ENCODE measurements at regions not wholly inside any gene's neighbourhood (a gene's known extent, or its start where the extent isn't known, plus 50 kb on each side); places are given as distances from the start of the nearest gene placed in this dataset.
A peak's percentile ranks its signal among the peaks of the same experiment; 100 is the strongest.

GRCh38 chr9:4921449-4921848 is 63.6 kb upstream of the JAK2 start:
- in situ Hi-C loops (cut with MboI; ENCODE audit: low sequenced_read_pairs in 4 of 4): no loop called here
- Histone ChIP-seq H3K4me3 (no peak overlapping the region), H3K9me3 (no peaks in the 10 kb centered on the region), H3K4me1 (peaks cover 24 to 33% of the 10 kb centered on the region in 2 donors), H3K36me3 (no peaks in the 10 kb centered on the region), H3K27me3 (no peaks in the 10 kb centered on the region), H3K27ac (no peak overlapping the region)
- TF ChIP-seq CTCF (IDR thresholded peaks at IDR 0.05 in 4 of 5, conservative IDR thresholded peaks at IDR 0.05 in 1 of 5): no peak
- no peak for TF ChIP-seq POLR2A (IDR thresholded peaks at IDR 0.05)
- no peak for DNase-seq
- intact Hi-C loops (cut with DNase I; ENCODE audit: low total_unique reads): no loop called here
- no peak for ATAC-seq

GRCh38 chr9:4922101-4922500 is 63.0 kb upstream of the JAK2 start:
- TF ChIP-seq CTCF (IDR thresholded peaks at IDR 0.05 in 4 of 5, conservative IDR thresholded peaks at IDR 0.05 in 1 of 5) (no peak), POLR2A (IDR thresholded peaks at IDR 0.05) (no peak)
- H3K27me3 ChIP-seq: no peaks in the 10 kb centered on the region
- DNase-seq (no peak), ATAC-seq (no peak)
- no peaks in the 10 kb centered on the region for H3K9me3 ChIP-seq
- H3K4me3 ChIP-seq: no peak overlapping the region
- in situ Hi-C loops (cut with MboI; ENCODE audit: low sequenced_read_pairs in 4 of 4) (no loop called here), intact Hi-C loops (cut with DNase I; ENCODE audit: low total_unique reads) (no loop called here)
- peaks cover 31 to 40% of the 10 kb centered on the region in 2 donors for H3K4me1 ChIP-seq
- no peak overlapping the region for H3K27ac ChIP-seq
- H3K36me3 ChIP-seq: no peaks in the 10 kb centered on the region

- no peak overlapping the region for H3K4me3 ChIP-seq
- no peaks in the 10 kb centered on the region for H3K9me3 ChIP-seq
- intact Hi-C loops (cut with DNase I; ENCODE audit: low total_unique reads) (no loop called here), in situ Hi-C loops (cut with MboI; ENCODE audit: low sequenced_read_pairs in 4 of 4) (no loop called here)
- peak in 1 of 2 donors; percentile 33 for ATAC-seq
- DNase-seq: no peak
- H3K4me1 ChIP-seq: peaks cover 34 to 46% of the 10 kb centered on the region in 2 donors
- TF ChIP-seq CTCF (IDR thresholded peaks at IDR 0.05 in 4 of 5, conservative IDR thresholded peaks at IDR 0.05 in 1 of 5) (no peak), POLR2A (IDR thresholded peaks at IDR 0.05) (no peak)
- H3K27me3 ChIP-seq: no peaks in the 10 kb centered on the region
- H3K27ac ChIP-seq: peak overlapping the region; percentile 72 to 83 (median 80)
- no peaks in the 10 kb centered on the region for H3K36me3 ChIP-seq
These were observed 62.3 kb upstream of the JAK2 start for GRCh38 chr9:4922730-4923129.

- DNase-seq (no peak), ATAC-seq (peak; percentile 25 to 55)
- intact Hi-C loops (cut with DNase I; ENCODE audit: low total_unique reads) (no loop called here), in situ Hi-C loops (cut with MboI; ENCODE audit: low sequenced_read_pairs in 4 of 4) (no loop called here)
- H3K36me3 ChIP-seq: no peaks in the 10 kb centered on the region
- no peaks in the 10 kb centered on the region for H3K9me3 ChIP-seq
- TF ChIP-seq CTCF (IDR thresholded peaks at IDR 0.05 in 4 of 5, conservative IDR thresholded peaks at IDR 0.05 in 1 of 5) (no peak), POLR2A (IDR thresholded peaks at IDR 0.05) (no peak)
- peak overlapping the region; percentile 72 to 83 (median 80) for H3K27ac ChIP-seq
- peaks cover 34 to 50% of the 10 kb centered on the region in 2 donors for H3K4me1 ChIP-seq
- H3K4me3 ChIP-seq: no peak overlapping the region
- H3K27me3 ChIP-seq: no peaks in the 10 kb centered on the region
These were observed 61.9 kb upstream of the JAK2 start for GRCh38 chr9:4923141-4923540.

All from gastrocnemius medialis (tissue), 4 donors.